GM12891 (cell line): ENCODE measurements at regions not wholly inside any gene's neighbourhood (a gene's known extent, or its start where the extent isn't known, plus 50 kb on each side); places are given as distances from the start of the nearest gene placed in this dataset.

Experiments
- POLR2A ChIP-seq: IDR thresholded peaks from 2 replicates; pipeline ENCODE4 v1.6.1; 2011; ENCODE audit warnings: low read depth, low read length, control low read depth
- POLR2AphosphoS5 ChIP-seq: IDR thresholded peaks from 2 replicates; pipeline ENCODE4 v1.6.1; 2011; ENCODE audit warnings: low read depth, low read length, control low read depth
- SPI1 ChIP-seq: IDR thresholded peaks from 2 replicates; pipeline ENCODE4 v1.6.1; 2011; ENCODE audit warnings: low read depth, low read length, control low read depth

- TF ChIP-seq POLR2A (no peak), POLR2AphosphoS5 (no peak), SPI1 (no peak)
Observed at GRCh38 chr2:18077231-18077630, 198.8 kb downstream of the KCNS3 start.
